SU-DHL-6 (cell line): ENCODE measurements at regions not wholly inside any gene's neighbourhood (a gene's known extent, or its start where the extent isn't known, plus 50 kb on each side); places are given as distances from the start of the nearest gene placed in this dataset.

Experiments
- CTCF ChIP-seq: fragments of 200-600 bp; sonication (generic); IDR thresholded peaks from one replicate; pipeline ENCODE4 v1.5.1; 2017; ENCODE audit warnings: antibody characterized with exemption, mild to moderate bottlenecking, low read length, moderate library complexity; ENCODE audit not compliant: insufficient read depth, poor library complexity, severe bottlenecking
- EZH2phosphoT487 ChIP-seq: fragments of 200-600 bp; sonication (generic), shearing (Covaris generic); conservative IDR thresholded peaks from 2 replicates; pipeline ENCODE4 v1.6.1; 2018; ENCODE audit warnings: mild to moderate bottlenecking, antibody characterized with exemption, low read length, moderate library complexity, mixed read lengths

DNA sequence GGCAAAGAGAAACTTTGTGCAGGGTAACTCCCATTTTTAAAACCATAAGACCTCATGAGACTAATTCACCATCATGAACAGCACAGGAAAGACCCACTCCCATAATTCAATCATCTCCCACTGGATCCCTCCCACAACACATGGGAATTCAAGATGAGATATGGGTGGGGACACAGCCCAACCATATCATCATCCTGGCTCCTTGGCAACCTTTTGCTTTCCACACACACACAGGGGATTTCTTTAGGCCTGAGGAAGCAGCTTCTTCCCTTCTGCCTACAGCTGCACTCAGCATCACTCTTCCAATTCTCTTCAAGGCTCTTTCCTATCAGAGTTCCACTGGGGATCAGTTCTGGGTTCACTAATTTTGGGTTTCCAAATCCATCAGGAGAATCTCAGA, 199.0 kb upstream of the CTBP2 start:
- no peak for TF ChIP-seq CTCF
- TF ChIP-seq EZH2phosphoT487, result no peak
